Mesendoderm (in vitro differentiated cells): ENCODE measurements at regions not wholly inside any gene's neighbourhood (a gene's known extent, or its start where the extent isn't known, plus 50 kb on each side); places are given as distances from the start of the nearest gene placed in this dataset.
"Not testable (repeated sequence)": the region's sequence is repeated elsewhere in the genome, so short reads cannot be mapped to it uniquely, and the experiment has no call there.

Experiments used
- DNase-seq: peaks from one replicate; pipeline ENCODE4 v3.0.0; 2013
- H2AK5ac ChIP-seq: 2 replicates; pipeline ENCODE4 v1.6.1; 2013; ENCODE audit warnings: low read length, inconsistent platforms
- H2BK120ac ChIP-seq: 2 replicates; pipeline ENCODE4 v1.6.1; 2013; ENCODE audit warnings: low read depth, mild to moderate bottlenecking, low read length, moderate library complexity, mixed read lengths
- H2BK15ac ChIP-seq: replicated peaks from 2 replicates; pipeline ENCODE4 v1.6.1; 2013; ENCODE audit warnings: low read depth, mild to moderate bottlenecking, moderate library complexity
- H2BK5ac ChIP-seq: 2 replicates; pipeline ENCODE4 v1.6.1; 2013; ENCODE audit warnings: low read length, inconsistent platforms
- H3K18ac ChIP-seq: 2 replicates; pipeline ENCODE4 v1.6.1; 2013; ENCODE audit warnings: mild to moderate bottlenecking, low read length, mixed read lengths
- H3K23ac ChIP-seq: one replicate; pipeline ENCODE4 v1.6.1; 2013; ENCODE audit warnings: low read length
- H3K27ac ChIP-seq: 2 replicates; pipeline ENCODE4 v1.5.1; 2013; ENCODE audit warnings: low read depth, mild to moderate bottlenecking, inconsistent platforms, low read length, moderate library complexity
- H3K27me3 ChIP-seq: 2 replicates; pipeline ENCODE4 v1.6.1; 2013; ENCODE audit warnings: low read length, control low read depth, mild to moderate bottlenecking, inconsistent platforms; ENCODE audit not compliant: insufficient read depth, poor library complexity
- H3K36me3 ChIP-seq: 2 replicates; pipeline ENCODE4 v1.6.1; 2013; ENCODE audit warnings: low read length, inconsistent platforms; ENCODE audit not compliant: control insufficient read depth, insufficient read depth
- H3K4ac ChIP-seq: one replicate; pipeline ENCODE4 v1.6.1; 2013; ENCODE audit warnings: low read depth, mild to moderate bottlenecking, low read length, moderate library complexity
- H3K4me1 ChIP-seq: 2 replicates; pipeline ENCODE4 v1.6.1; 2013; ENCODE audit warnings: low read depth, low read length, inconsistent platforms; ENCODE audit not compliant: control insufficient read depth
- H3K4me2 ChIP-seq: 2 replicates; pipeline ENCODE4 v1.6.1; 2013; ENCODE audit warnings: low read length
- H3K4me3 ChIP-seq: 2 replicates; pipeline ENCODE4 v1.5.1; 2013; ENCODE audit warnings: mild to moderate bottlenecking, low read length
- H3K56ac ChIP-seq: one replicate; pipeline ENCODE4 v1.6.1; 2013; ENCODE audit warnings: low read length
- H3K79me1 ChIP-seq: 2 replicates; pipeline ENCODE4 v1.6.1; 2013; ENCODE audit warnings: low read length, inconsistent platforms
- H3K79me2 ChIP-seq: 2 replicates; pipeline ENCODE4 v1.6.1; 2013; ENCODE audit warnings: mild to moderate bottlenecking, low read length; ENCODE audit not compliant: control insufficient read depth, insufficient read depth
- H3K9ac ChIP-seq: 2 replicates; pipeline ENCODE4 v1.6.1; 2013; ENCODE audit warnings: low read length, inconsistent platforms
- H4K5ac ChIP-seq: one replicate; pipeline ENCODE4 v1.6.1; 2013; ENCODE audit warnings: low read length
- H4K8ac ChIP-seq: one replicate; pipeline ENCODE4 v1.6.1; 2013; ENCODE audit warnings: low read depth, mild to moderate bottlenecking, control low read depth, low read length, moderate library complexity
- WGBS: extraction: QIAGEN DNeasy Blood & Tissue Kit; methylation state at CpG from one replicate; pipeline ENCODE4 v1.1.7; 2013; ENCODE audit warnings: low lambda C conversion rate, missing lambda C conversion rate; ENCODE audit not compliant: insufficient coverage; ENCODE audit errors: extremely low coverage; 5-methylcytosine and 5-hydroxymethylcytosine counted together

- no peaks in the 10 kb centered on the region for H3K36me3 ChIP-seq
- H3K4me2 ChIP-seq = no peak overlapping the region
- no peak overlapping the region for H3K18ac ChIP-seq
- no peak overlapping the region for H3K9ac ChIP-seq
- no peak overlapping the region for H3K4ac ChIP-seq
- no peak overlapping the region for H2BK120ac ChIP-seq
- DNase-seq = no peak
- WGBS = no CpG with 5 or more reads among the region's 17 CpGs
- no peaks in the 10 kb centered on the region for H3K79me2 ChIP-seq
- no peak overlapping the region for H2AK5ac ChIP-seq
- H4K5ac ChIP-seq = no peak overlapping the region
- no peaks in the 10 kb centered on the region for H3K79me1 ChIP-seq
- no peak overlapping the region for H3K4me3 ChIP-seq
- H2BK5ac ChIP-seq = no peak overlapping the region
- no peak overlapping the region for H4K8ac ChIP-seq
- no peak overlapping the region for H3K56ac ChIP-seq
- no peak overlapping the region for H2BK15ac ChIP-seq
- H3K27me3 ChIP-seq = no peaks in the 10 kb centered on the region
- no peak overlapping the region for H3K23ac ChIP-seq
- no peak overlapping the region for H3K27ac ChIP-seq
- H3K4me1 ChIP-seq = no peaks in the 10 kb centered on the region
Measured at GRCh38 chr22:23393721-23394320, 186.3 kb downstream of the IGLL1 start.

GRCh38 chr22:23393199-23393598, 186.9 kb downstream of the IGLL1 start:
- H4K5ac ChIP-seq, H3K4me3 ChIP-seq, H3K18ac ChIP-seq, H3K4me2 ChIP-seq, H2AK5ac ChIP-seq, H3K79me2 ChIP-seq, H3K23ac ChIP-seq, H3K36me3 ChIP-seq, H2BK120ac ChIP-seq, H3K4me1 ChIP-seq, H4K8ac ChIP-seq, DNase-seq, H3K27ac ChIP-seq, H3K56ac ChIP-seq, H3K79me1 ChIP-seq, H3K4ac ChIP-seq, H3K27me3 ChIP-seq, H2BK15ac ChIP-seq, H3K9ac ChIP-seq, H2BK5ac ChIP-seq: not testable (repeated sequence)
- no CpG with 5 or more reads among the region's 14 CpGs for WGBS

- no peak overlapping the region for H3K9ac ChIP-seq
- no peak overlapping the region for H2BK120ac ChIP-seq
- DNase-seq = no peak
- no peak overlapping the region for H2BK15ac ChIP-seq
- H3K36me3 ChIP-seq = no peaks in the 10 kb centered on the region
- no peak overlapping the region for H3K4me3 ChIP-seq
- no peaks in the 10 kb centered on the region for H3K79me2 ChIP-seq
- H3K79me1 ChIP-seq = no peaks in the 10 kb centered on the region
- no peak overlapping the region for H2AK5ac ChIP-seq
- H3K23ac ChIP-seq = no peak overlapping the region
- no peak overlapping the region for H4K8ac ChIP-seq
- H3K4ac ChIP-seq = no peak overlapping the region
- H3K18ac ChIP-seq = no peak overlapping the region
- no peak overlapping the region for H3K4me2 ChIP-seq
- no peak overlapping the region for H4K5ac ChIP-seq
- H3K56ac ChIP-seq = no peak overlapping the region
- no peaks in the 10 kb centered on the region for H3K4me1 ChIP-seq
- H3K27me3 ChIP-seq = no peaks in the 10 kb centered on the region
- no CpG with 5 or more reads among the region's 11 CpGs for WGBS
- no peak overlapping the region for H2BK5ac ChIP-seq
- H3K27ac ChIP-seq = no peak overlapping the region
Measured at GRCh38 chr22:23392420-23393121, 187.5 kb downstream of the IGLL1 start.

GRCh38 chr22:23391022-23391421, 189.1 kb downstream of the IGLL1 start:
- Histone ChIP-seq H3K23ac (no peak overlapping the region), H3K4me1 (no peaks in the 10 kb centered on the region), H3K4me3 (no peak overlapping the region), H3K27me3 (no peaks in the 10 kb centered on the region), H3K79me2 (no peaks in the 10 kb centered on the region), H4K5ac (no peak overlapping the region), H2BK120ac (no peak overlapping the region), H3K27ac (no peak overlapping the region), H3K9ac (no peak overlapping the region), H2AK5ac (no peak overlapping the region), H2BK15ac (no peak overlapping the region), H3K36me3 (no peaks in the 10 kb centered on the region), H3K56ac (no peak overlapping the region), H3K18ac (no peak overlapping the region), H4K8ac (no peak overlapping the region), H3K4me2 (no peak overlapping the region), H2BK5ac (no peak overlapping the region), H3K4ac (no peak overlapping the region), H3K79me1 (no peaks in the 10 kb centered on the region)
- WGBS = no CpG with 5 or more reads among the region's 14 CpGs
- DNase-seq = no peak

GRCh38 chr22:23389271-23390071, 190.6 kb downstream of the IGLL1 start:
- H3K56ac ChIP-seq = peak overlapping the region; percentile 25
- H4K5ac ChIP-seq = no peak overlapping the region
- no peak overlapping the region for H2BK5ac ChIP-seq
- no peak overlapping the region for H2AK5ac ChIP-seq
- H3K4ac ChIP-seq = no peak overlapping the region
- no peak overlapping the region for H3K4me3 ChIP-seq
- H3K27me3 ChIP-seq = no peaks in the 10 kb centered on the region
- H3K36me3 ChIP-seq = no peaks in the 10 kb centered on the region
- H3K79me2 ChIP-seq = no peaks in the 10 kb centered on the region
- H3K23ac ChIP-seq = no peak overlapping the region
- H3K4me1 ChIP-seq = no peaks in the 10 kb centered on the region
- no CpG with 5 or more reads among the region's 21 CpGs for WGBS
- no peak overlapping the region for H4K8ac ChIP-seq
- H3K18ac ChIP-seq = no peak overlapping the region
- H3K27ac ChIP-seq = no peak overlapping the region
- no peak overlapping the region for H3K9ac ChIP-seq
- no peaks in the 10 kb centered on the region for H3K79me1 ChIP-seq
- H3K4me2 ChIP-seq = no peak overlapping the region
- no peak overlapping the region for H2BK15ac ChIP-seq
- H2BK120ac ChIP-seq = no peak overlapping the region
- DNase-seq = peak; percentile 63
